ENCODE measurements at regions not wholly inside any gene's neighbourhood (a gene's known extent, or its start where the extent isn't known, plus 50 kb on each side); places are given as distances from the start of the nearest gene placed in this dataset.

DNA sequence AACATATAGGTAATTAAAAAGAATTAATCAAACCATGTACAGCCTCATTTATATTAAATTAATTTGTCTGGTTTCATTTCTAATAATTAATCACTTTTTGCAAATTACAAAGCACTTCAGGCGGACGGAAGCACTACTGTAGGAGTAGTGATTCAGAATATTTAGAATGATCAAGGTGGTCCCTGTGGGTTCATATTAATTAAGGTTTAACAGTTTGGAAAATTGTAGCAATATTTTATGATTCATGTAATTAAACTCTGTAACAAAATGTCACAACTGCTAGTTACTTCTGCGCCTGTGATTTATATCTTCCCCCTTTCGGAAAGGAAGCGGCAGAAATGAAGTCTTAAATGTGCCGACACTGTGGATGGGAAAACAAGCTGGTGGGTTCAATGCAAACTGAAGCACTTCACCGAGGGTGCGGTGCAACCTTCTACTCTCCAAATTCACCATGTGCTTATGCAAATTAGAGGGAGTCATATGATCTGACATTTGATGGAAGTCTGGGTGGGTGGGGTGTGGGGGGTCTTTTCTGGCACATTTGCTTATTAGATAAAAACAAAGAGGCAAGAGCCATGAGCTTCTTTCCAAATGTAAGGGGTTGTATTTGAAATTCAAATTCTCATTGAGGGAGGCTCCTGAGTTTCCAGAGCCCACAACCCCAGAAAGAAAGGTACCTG lies 679.4 kb downstream of the TOX3 start:
- no peaks in the 10 kb centered on the region for H3K9me3 ChIP-seq (ENCODE audit: control insufficient read depth, low read length)
- WGBS, 2 experiments: 95 to 97% methylated on average over 8 of the region's 8 CpGs
- H3K27ac ChIP-seq (ENCODE audit: insufficient read depth, low read depth, low read length, poor library complexity, severe bottlenecking): no peak overlapping the region
- no peak overlapping the region for H3K4me3 ChIP-seq (ENCODE audit: insufficient read depth, low read depth, low read length)
- peaks cover 10% of the 10 kb centered on the region for H3K4me1 ChIP-seq (ENCODE audit: control insufficient read depth, insufficient read depth, low read length)
- H3K36me3 ChIP-seq (ENCODE audit: control insufficient read depth, insufficient read depth, low read length): no peaks in the 10 kb centered on the region
- no peaks in the 10 kb centered on the region for H3K27me3 ChIP-seq (ENCODE audit: control insufficient read depth, insufficient read depth, low read length, poor library complexity, severe bottlenecking)

DNA sequence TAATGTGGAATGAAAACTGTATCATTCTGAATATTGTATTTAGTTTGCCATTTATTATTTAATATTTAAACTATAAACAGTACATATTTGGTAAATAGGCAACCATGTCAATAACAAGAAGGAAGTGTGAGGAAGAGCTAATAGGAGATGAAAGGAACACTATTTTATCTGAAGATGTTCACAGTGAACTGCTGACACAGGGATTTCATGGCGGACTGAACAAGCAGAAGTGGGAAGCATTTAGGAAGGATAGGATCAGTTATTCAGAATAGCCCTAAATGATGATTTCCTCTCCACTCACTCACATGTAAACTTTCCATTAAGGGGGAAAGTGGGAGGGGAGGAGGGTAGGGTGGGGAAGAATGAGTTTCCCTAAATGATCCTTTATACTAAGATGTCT lies 682.4 kb downstream of the TOX3 start:
- 86 to 100% methylated on average over 1 of the region's 1 CpG for WGBS, 2 experiments
- no peaks in the 10 kb centered on the region for H3K27me3 ChIP-seq (ENCODE audit: control insufficient read depth, insufficient read depth, low read length, poor library complexity, severe bottlenecking)
- no peaks in the 10 kb centered on the region for H3K36me3 ChIP-seq (ENCODE audit: control insufficient read depth, insufficient read depth, low read length)
- H3K4me3 ChIP-seq (ENCODE audit: insufficient read depth, low read depth, low read length): no peak overlapping the region
- no peak overlapping the region for H3K27ac ChIP-seq (ENCODE audit: insufficient read depth, low read depth, low read length, poor library complexity, severe bottlenecking)
- peaks cover 10% of the 10 kb centered on the region for H3K4me1 ChIP-seq (ENCODE audit: control insufficient read depth, insufficient read depth, low read length)
- no peaks in the 10 kb centered on the region for H3K9me3 ChIP-seq (ENCODE audit: control insufficient read depth, low read length)

DNA sequence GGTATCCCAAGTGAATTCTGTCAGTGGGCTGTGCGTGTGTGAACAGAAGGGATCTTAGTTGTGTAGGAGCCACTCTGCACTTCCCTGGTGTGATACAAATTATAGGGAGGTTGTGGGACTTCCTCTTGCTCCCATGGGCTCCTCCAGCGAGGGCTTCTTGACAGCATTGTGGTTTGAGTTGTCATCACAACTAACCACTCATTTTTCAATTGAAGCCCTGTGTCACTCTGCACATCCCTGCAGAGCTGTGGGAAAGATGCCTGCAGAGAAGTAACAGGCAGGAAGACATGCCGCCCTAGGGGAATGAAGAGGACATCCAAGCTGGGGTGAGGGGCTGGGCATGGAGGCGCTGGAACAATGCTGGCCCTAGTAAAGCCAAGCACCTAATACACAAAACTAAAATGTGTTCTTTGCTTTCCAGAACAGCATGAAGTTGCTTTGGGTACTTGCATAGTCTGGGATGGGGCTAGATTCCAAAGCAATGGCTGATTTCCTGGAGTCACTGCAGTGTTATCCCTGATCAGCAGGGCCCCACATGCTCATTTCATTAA lies 692.5 kb downstream of the TOX3 start:
- Histone ChIP-seq H3K4me1 (ENCODE audit: control insufficient read depth, insufficient read depth, low read length) (peaks cover 9% of the 10 kb centered on the region), H3K27me3 (ENCODE audit: control insufficient read depth, insufficient read depth, low read length, poor library complexity, severe bottlenecking) (no peaks in the 10 kb centered on the region), H3K9me3 (ENCODE audit: control insufficient read depth, low read length) (peaks cover 2% of the 10 kb centered on the region), H3K4me3 (ENCODE audit: insufficient read depth, low read depth, low read length) (no peak overlapping the region), H3K27ac (ENCODE audit: insufficient read depth, low read depth, low read length, poor library complexity, severe bottlenecking) (no peak overlapping the region), H3K36me3 (ENCODE audit: control insufficient read depth, insufficient read depth, low read length) (no peaks in the 10 kb centered on the region)
- WGBS, 2 experiments: 79 to 84% methylated on average over 4 of the region's 4 CpGs

- peaks cover 13% of the 10 kb centered on the region for H3K4me1 ChIP-seq (ENCODE audit: control insufficient read depth, insufficient read depth, low read length)
- 81 to 85% methylated on average over 1 of the region's 1 CpG for WGBS, 2 experiments
- no peak overlapping the region for H3K4me3 ChIP-seq (ENCODE audit: insufficient read depth, low read depth, low read length)
- peaks cover 2% of the 10 kb centered on the region for H3K9me3 ChIP-seq (ENCODE audit: control insufficient read depth, low read length)
- H3K36me3 ChIP-seq (ENCODE audit: control insufficient read depth, insufficient read depth, low read length): no peaks in the 10 kb centered on the region
- H3K27me3 ChIP-seq (ENCODE audit: control insufficient read depth, insufficient read depth, low read length, poor library complexity, severe bottlenecking): no peaks in the 10 kb centered on the region
- no peak overlapping the region for H3K27ac ChIP-seq (ENCODE audit: insufficient read depth, low read depth, low read length, poor library complexity, severe bottlenecking)
Observed at GRCh38 chr16:51853586-51853985, 693.4 kb downstream of the TOX3 start.

DNA sequence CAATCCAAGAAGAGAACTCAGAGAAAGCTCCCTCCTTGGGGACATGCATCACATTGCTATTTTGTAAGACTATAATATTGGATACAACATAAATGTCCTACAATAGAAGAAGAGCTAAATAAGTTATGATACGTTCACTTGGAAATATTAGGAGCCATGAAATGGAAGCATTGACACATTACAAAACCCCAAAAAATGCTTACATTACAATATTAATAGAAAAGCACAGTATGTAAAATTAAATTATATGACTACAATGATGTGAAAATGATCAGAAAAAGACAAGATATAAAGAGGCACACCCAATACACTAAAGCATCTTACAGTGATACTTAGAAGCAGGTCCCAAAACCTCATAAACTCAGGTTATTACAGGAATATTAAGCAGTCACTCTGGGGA lies 694.1 kb downstream of the TOX3 start:
- Histone ChIP-seq H3K4me1 (ENCODE audit: control insufficient read depth, insufficient read depth, low read length) (peaks cover 18% of the 10 kb centered on the region), H3K27me3 (ENCODE audit: control insufficient read depth, insufficient read depth, low read length, poor library complexity, severe bottlenecking) (no peaks in the 10 kb centered on the region), H3K4me3 (ENCODE audit: insufficient read depth, low read depth, low read length) (no peak overlapping the region), H3K27ac (ENCODE audit: insufficient read depth, low read depth, low read length, poor library complexity, severe bottlenecking) (no peak overlapping the region), H3K9me3 (ENCODE audit: control insufficient read depth, low read length) (peaks cover 2% of the 10 kb centered on the region), H3K36me3 (ENCODE audit: control insufficient read depth, insufficient read depth, low read length) (no peaks in the 10 kb centered on the region)
- no CpG with 5 or more reads among the region's 1 CpG for WGBS, 2 experiments

- no peaks in the 10 kb centered on the region for H3K27me3 ChIP-seq (ENCODE audit: control insufficient read depth, insufficient read depth, low read length, poor library complexity, severe bottlenecking)
- no peak overlapping the region for H3K27ac ChIP-seq (ENCODE audit: insufficient read depth, low read depth, low read length, poor library complexity, severe bottlenecking)
- peaks cover 2% of the 10 kb centered on the region for H3K9me3 ChIP-seq (ENCODE audit: control insufficient read depth, low read length)
- no peaks in the 10 kb centered on the region for H3K36me3 ChIP-seq (ENCODE audit: control insufficient read depth, insufficient read depth, low read length)
- 96% methylated on average over 3 of the region's 3 CpGs for WGBS, 2 experiments
- no peak overlapping the region for H3K4me3 ChIP-seq (ENCODE audit: insufficient read depth, low read depth, low read length)
- H3K4me1 ChIP-seq (ENCODE audit: control insufficient read depth, insufficient read depth, low read length): peaks cover 11% of the 10 kb centered on the region
Observed at GRCh38 chr16:51851111-51851510, 695.8 kb downstream of the TOX3 start.

DNA sequence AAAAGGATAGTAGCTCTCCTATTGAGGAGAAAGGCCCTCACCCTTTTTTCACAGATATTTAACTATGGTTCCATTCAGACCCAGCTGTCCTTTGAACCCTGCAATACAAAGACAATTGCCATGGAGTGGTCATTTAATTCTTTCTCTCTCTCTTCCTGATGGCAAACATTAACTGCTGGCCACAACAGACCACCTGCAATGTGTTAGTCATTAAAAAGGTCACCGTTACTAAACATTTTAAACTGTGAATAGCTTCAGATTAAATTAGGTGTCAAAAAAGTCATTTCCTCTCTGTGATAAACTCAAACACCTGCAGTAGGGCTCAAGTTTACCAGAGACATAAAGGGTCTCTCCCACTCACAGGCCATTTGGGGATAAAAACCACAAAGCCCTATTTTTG lies 697.2 kb downstream of the TOX3 start:
- Histone ChIP-seq H3K9me3 (ENCODE audit: control insufficient read depth, low read length) (peaks cover 2% of the 10 kb centered on the region), H3K4me1 (ENCODE audit: control insufficient read depth, insufficient read depth, low read length) (peaks cover 18% of the 10 kb centered on the region), H3K4me3 (ENCODE audit: insufficient read depth, low read depth, low read length) (no peak overlapping the region), H3K27me3 (ENCODE audit: control insufficient read depth, insufficient read depth, low read length, poor library complexity, severe bottlenecking) (no peaks in the 10 kb centered on the region), H3K27ac (ENCODE audit: insufficient read depth, low read depth, low read length, poor library complexity, severe bottlenecking) (no peak overlapping the region), H3K36me3 (ENCODE audit: control insufficient read depth, insufficient read depth, low read length) (no peaks in the 10 kb centered on the region)
- 43 to 88% methylated on average over 1 of the region's 1 CpG for WGBS, 2 experiments

- Histone ChIP-seq H3K36me3 (ENCODE audit: control insufficient read depth, insufficient read depth, low read length) (no peaks in the 10 kb centered on the region), H3K4me3 (ENCODE audit: insufficient read depth, low read depth, low read length) (no peak overlapping the region), H3K4me1 (ENCODE audit: control insufficient read depth, insufficient read depth, low read length) (peaks cover 18% of the 10 kb centered on the region), H3K27ac (ENCODE audit: insufficient read depth, low read depth, low read length, poor library complexity, severe bottlenecking) (no peak overlapping the region), H3K9me3 (ENCODE audit: control insufficient read depth, low read length) (no peaks in the 10 kb centered on the region), H3K27me3 (ENCODE audit: control insufficient read depth, insufficient read depth, low read length, poor library complexity, severe bottlenecking) (no peaks in the 10 kb centered on the region)
- WGBS, 2 experiments: 90 to 92% methylated on average over 16 to 19 of the region's 19 CpGs
Observed at GRCh38 chr16:51845586-51846305, 694.7 kb upstream of the SALL1 start.

DNA sequence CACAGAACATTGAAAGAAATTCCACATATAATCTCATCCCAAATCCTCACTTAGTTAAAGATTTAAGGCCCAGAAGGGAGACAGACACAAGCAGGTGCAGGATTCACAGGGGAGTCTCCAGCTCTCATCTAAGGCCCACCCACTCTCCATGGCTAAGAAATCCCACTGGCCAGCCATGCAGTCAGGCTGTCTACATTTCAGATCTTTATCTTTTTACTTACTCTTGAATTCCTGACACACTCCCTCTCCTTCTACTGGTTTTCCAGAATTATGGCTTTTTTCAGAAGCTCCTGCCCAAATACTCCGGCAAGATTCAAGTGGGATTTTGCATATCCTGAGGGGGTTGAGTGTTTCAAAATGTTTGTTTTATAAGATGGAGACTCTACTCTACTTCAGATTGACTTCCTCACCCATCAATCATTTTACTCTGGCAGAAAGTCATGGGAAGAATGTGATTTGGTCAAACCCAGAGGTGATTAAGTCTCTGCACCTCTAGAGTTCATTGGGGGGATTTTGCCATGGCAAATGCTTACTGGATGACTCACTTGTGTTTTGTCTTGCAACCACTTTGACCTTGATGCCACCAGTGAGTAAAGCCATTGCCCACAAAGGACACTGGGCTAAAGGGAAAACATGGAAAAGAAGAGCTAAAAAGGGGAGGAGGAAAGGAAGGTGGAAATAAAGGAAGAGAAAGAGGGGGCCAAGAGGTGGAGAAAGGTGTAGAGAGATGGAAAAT lies 688.8 kb upstream of the SALL1 start:
- no CpG with 5 or more reads among the region's 1 CpG for WGBS, 2 experiments
- H3K27me3 ChIP-seq (ENCODE audit: control insufficient read depth, insufficient read depth, low read length, poor library complexity, severe bottlenecking): no peaks in the 10 kb centered on the region
- no peaks in the 10 kb centered on the region for H3K4me1 ChIP-seq (ENCODE audit: control insufficient read depth, insufficient read depth, low read length)
- no peaks in the 10 kb centered on the region for H3K9me3 ChIP-seq (ENCODE audit: control insufficient read depth, low read length)
- no peaks in the 10 kb centered on the region for H3K36me3 ChIP-seq (ENCODE audit: control insufficient read depth, insufficient read depth, low read length)
- no peak overlapping the region for H3K27ac ChIP-seq (ENCODE audit: insufficient read depth, low read depth, low read length, poor library complexity, severe bottlenecking)
- no peak overlapping the region for H3K4me3 ChIP-seq (ENCODE audit: insufficient read depth, low read depth, low read length)

GRCh38 chr16:51834794-51835193 lies 683.7 kb upstream of the SALL1 start:
- Histone ChIP-seq H3K27me3 (ENCODE audit: control insufficient read depth, insufficient read depth, low read length, poor library complexity, severe bottlenecking) (no peaks in the 10 kb centered on the region), H3K27ac (ENCODE audit: insufficient read depth, low read depth, low read length, poor library complexity, severe bottlenecking) (no peak overlapping the region), H3K36me3 (ENCODE audit: control insufficient read depth, insufficient read depth, low read length) (no peaks in the 10 kb centered on the region), H3K9me3 (ENCODE audit: control insufficient read depth, low read length) (no peaks in the 10 kb centered on the region), H3K4me3 (ENCODE audit: insufficient read depth, low read depth, low read length) (no peak overlapping the region), H3K4me1 (ENCODE audit: control insufficient read depth, insufficient read depth, low read length) (no peaks in the 10 kb centered on the region)
- 89 to 95% methylated on average over 3 of the region's 3 CpGs for WGBS, 2 experiments
